22Rv1 (cell line): ENCODE measurements at regions not wholly inside any gene's neighbourhood (a gene's known extent, or its start where the extent isn't known, plus 50 kb on each side); places are given as distances from the start of the nearest gene placed in this dataset.

ENCODE experiments used
- ZFX ChIP-seq: fragments of 450-650 bp; IDR thresholded peaks from 2 replicates; pipeline ENCODE4 v1.6.1; 2017; ENCODE audit warnings: antibody characterized with exemption, borderline replicate concordance
- TF ChIP-seq, protein P1 (sequence below): fragments of 450-650 bp; IDR thresholded peaks from 2 replicates; pipeline ENCODE4 v1.5.1; 2017; ENCODE audit warnings: mild to moderate bottlenecking

DNA sequence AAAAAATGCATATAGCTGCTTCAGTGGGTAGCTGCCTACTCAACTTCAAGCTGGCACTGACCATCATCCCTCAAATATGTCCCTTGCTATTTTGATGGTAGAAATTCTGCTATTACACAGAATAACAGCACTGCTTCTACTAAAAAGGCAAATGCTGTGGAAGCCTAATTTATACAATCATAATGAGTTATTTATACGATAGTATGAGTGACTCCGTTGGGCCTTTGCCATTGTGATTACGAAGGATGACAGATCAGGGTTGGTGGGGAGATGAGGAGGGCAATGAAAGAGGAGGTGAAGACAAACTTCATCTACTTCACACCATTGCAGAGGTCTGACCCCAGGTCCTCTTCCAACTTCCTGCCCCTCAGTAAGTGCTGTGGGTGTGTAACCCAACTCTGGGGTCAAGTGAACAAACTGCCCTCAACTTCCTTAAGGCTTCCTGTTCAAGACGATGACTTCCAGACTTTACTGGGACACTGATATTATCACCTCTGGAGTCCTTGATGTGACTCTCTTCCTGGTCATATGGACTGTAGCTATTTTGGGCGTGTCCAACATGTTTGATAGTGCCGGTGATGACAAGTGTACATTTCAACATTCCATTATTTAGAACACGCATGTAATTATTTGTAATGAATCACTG, 74.1 kb upstream of the RPS23 start:
- TF ChIP-seq, protein P1, sequence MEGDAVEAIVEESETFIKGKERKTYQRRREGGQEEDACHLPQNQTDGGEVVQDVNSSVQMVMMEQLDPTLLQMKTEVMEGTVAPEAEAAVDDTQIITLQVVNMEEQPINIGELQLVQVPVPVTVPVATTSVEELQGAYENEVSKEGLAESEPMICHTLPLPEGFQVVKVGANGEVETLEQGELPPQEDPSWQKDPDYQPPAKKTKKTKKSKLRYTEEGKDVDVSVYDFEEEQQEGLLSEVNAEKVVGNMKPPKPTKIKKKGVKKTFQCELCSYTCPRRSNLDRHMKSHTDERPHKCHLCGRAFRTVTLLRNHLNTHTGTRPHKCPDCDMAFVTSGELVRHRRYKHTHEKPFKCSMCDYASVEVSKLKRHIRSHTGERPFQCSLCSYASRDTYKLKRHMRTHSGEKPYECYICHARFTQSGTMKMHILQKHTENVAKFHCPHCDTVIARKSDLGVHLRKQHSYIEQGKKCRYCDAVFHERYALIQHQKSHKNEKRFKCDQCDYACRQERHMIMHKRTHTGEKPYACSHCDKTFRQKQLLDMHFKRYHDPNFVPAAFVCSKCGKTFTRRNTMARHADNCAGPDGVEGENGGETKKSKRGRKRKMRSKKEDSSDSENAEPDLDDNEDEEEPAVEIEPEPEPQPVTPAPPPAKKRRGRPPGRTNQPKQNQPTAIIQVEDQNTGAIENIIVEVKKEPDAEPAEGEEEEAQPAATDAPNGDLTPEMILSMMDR: peak; percentile 52
- no peak for TF ChIP-seq ZFX
